PC-9 (cell line): ENCODE measurements at regions not wholly inside any gene's neighbourhood (a gene's known extent, or its start where the extent isn't known, plus 50 kb on each side); places are given as distances from the start of the nearest gene placed in this dataset.

ENCODE experiments used
- EZH2 ChIP-seq: fragments of 200-600 bp; sonication (generic); IDR thresholded peaks from 2 replicates; pipeline ENCODE4 v1.8.0; 2017; ENCODE audit warnings: antibody characterized with exemption, low read depth
- TF ChIP-seq, protein P1 (sequence below): fragments of 200-600 bp; sonication (generic); conservative IDR thresholded peaks from 2 replicates; pipeline ENCODE4 v1.6.1; 2017; ENCODE audit warnings: mixed run types, antibody characterized with exemption, mild to moderate bottlenecking, moderate library complexity

DNA sequence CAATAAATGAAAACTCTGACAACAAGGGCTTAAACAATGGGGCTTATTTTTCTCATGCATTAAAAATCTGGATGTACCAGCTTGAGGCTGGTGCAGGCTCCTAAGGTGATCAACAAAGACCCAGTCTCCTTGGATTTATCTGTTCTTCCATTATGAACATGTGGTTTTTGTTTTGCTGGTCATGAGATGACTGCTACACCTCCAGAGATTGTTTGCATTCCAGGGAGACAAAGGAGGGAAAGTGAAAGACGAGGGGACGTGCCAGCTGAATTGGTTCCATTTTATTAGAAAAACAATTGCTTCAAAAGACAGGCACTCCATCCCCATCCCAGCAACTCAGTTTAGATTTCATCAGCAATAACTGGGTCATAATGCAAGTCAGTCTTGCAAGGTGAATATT, 90.9 kb upstream of the KCNK1 start:
- TF ChIP-seq EZH2, result no peak
- TF ChIP-seq, protein P1, sequence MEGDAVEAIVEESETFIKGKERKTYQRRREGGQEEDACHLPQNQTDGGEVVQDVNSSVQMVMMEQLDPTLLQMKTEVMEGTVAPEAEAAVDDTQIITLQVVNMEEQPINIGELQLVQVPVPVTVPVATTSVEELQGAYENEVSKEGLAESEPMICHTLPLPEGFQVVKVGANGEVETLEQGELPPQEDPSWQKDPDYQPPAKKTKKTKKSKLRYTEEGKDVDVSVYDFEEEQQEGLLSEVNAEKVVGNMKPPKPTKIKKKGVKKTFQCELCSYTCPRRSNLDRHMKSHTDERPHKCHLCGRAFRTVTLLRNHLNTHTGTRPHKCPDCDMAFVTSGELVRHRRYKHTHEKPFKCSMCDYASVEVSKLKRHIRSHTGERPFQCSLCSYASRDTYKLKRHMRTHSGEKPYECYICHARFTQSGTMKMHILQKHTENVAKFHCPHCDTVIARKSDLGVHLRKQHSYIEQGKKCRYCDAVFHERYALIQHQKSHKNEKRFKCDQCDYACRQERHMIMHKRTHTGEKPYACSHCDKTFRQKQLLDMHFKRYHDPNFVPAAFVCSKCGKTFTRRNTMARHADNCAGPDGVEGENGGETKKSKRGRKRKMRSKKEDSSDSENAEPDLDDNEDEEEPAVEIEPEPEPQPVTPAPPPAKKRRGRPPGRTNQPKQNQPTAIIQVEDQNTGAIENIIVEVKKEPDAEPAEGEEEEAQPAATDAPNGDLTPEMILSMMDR, result no peak
